Ovary (tissue), 7 donors: ENCODE measurements at regions not wholly inside any gene's neighbourhood (a gene's known extent, or its start where the extent isn't known, plus 50 kb on each side); places are given as distances from the start of the nearest gene placed in this dataset.

Experiments used
- DNase-seq, 5 donors: peaks; one replicate each; pipeline ENCODE4 v3.0.0-alpha.2; 2019 to 2020
- H3K27ac ChIP-seq, 2 donors: fragments of 200-600 bp; one replicate each; pipeline versions ENCODE4 v1.5.1 to v1.8.0; 2019 to 2022
- H3K27me3 ChIP-seq: fragments of 200-600 bp; one replicate; pipeline ENCODE4 v1.8.0; 2022
- H3K36me3 ChIP-seq: fragments of 200-600 bp; sonication (generic); one replicate; pipeline ENCODE4 v1.5.1; 2019
- H3K4me1 ChIP-seq: one replicate; pipeline ENCODE4 v1.8.1; 2013; ENCODE audit warnings: mild to moderate bottlenecking, moderate library complexity; ENCODE audit not compliant: insufficient read depth
- H3K4me3 ChIP-seq: fragments of 200-600 bp; sonication (generic); one replicate; pipeline ENCODE4 v1.5.1; 2017
- H3K9me3 ChIP-seq, 2 donors: fragments of 200-600 bp in 1 of 2; sonication (generic) in 1 of 2; one replicate each; pipeline versions ENCODE4 v1.5.1 to v1.8.1; 2013 to 2019; ENCODE audit warnings: mild to moderate bottlenecking in 1 of 2, moderate library complexity in 1 of 2
- EP300 ChIP-seq: sonication (generic); formaldehyde crosslinking; IDR thresholded peaks from one replicate; pipeline ENCODE4 v1.6.1; 2017; ENCODE audit warnings: antibody characterized with exemption
- POLR2A ChIP-seq: fragments of 450-650 bp; IDR thresholded peaks from one replicate; pipeline ENCODE4 v1.6.1; 2017; ENCODE audit warnings: antibody characterized with exemption, mild to moderate bottlenecking, moderate library complexity
- WGBS, 3 donors: extraction: QIAGEN DNeasy Blood & Tissue Kit in 1 of 3; methylation state at CpG; one replicate each; pipeline versions ENCODE4 v1.1.5 to v1.1.7; 2013 to 2017; 5-methylcytosine and 5-hydroxymethylcytosine counted together
- intact Hi-C, 4 donors: fragments of 100-400 bp; cut with DNase I; formaldehyde crosslinking; loops; one replicate each; pipeline versions ENCODE4 v1.11.0 to v1.15.1; 2022 to 2023
- TF ChIP-seq, protein P1 (sequence below), 3 donors: fragments of 450-650 bp in 2 of 3; fragments of 200-600 bp in 1 of 3; IDR thresholded peaks; one replicate each; pipeline versions ENCODE4 v1.5.1 to v1.8.0; 2016 to 2022; ENCODE audit warnings: antibody characterized with exemption in 3 of 3, mild to moderate bottlenecking in 1 of 3
- donor health status: DM: no; HTN: no; CAD: no; lungs with moderate emphysema.
- donor health status: DM: no; HTN: no; CAD: no.
- donor health status: Bipolar disorder and iron deficiency.
- donor health status: DM: no; HTN: no; CAD: no.
- donor health status: DM: yes; HTN: yes; CAD: no.

DNA sequence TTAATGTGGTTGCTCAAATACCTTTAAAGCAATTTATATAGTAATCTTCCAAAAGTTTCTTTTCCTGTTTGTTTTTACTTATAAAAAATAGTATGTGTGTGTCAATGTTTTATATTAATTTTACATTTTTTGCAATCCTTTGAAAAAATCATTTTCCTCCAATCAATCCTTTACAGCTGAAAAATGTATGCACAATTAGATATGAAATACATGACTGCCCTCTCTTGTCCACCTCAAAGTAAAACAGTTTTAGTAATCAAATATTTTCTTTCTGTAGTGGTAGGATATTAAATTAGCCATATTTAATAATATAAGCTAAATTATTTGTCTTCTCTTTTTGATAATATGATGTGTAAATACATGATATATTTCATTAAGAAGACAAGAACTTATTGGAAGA lies 269.9 kb downstream of the ADAMTS20 start:
- Histone ChIP-seq H3K4me3 (no peak overlapping the region), H3K36me3 (no peaks in the 10 kb centered on the region), H3K4me1 (no peaks in the 10 kb centered on the region), H3K9me3 (no peaks in the 10 kb centered on the region), H3K27ac (no peak overlapping the region), H3K27me3 (no peaks in the 10 kb centered on the region)
- no peak for DNase-seq
- intact Hi-C loops = loop anchor here in 2 of 4 donors (5.0 to 10.0 kb wide), 2 partner anchors 797 to 800 kb away; no protein-coding TSS in a partner anchor
- TF ChIP-seq, protein P1, sequence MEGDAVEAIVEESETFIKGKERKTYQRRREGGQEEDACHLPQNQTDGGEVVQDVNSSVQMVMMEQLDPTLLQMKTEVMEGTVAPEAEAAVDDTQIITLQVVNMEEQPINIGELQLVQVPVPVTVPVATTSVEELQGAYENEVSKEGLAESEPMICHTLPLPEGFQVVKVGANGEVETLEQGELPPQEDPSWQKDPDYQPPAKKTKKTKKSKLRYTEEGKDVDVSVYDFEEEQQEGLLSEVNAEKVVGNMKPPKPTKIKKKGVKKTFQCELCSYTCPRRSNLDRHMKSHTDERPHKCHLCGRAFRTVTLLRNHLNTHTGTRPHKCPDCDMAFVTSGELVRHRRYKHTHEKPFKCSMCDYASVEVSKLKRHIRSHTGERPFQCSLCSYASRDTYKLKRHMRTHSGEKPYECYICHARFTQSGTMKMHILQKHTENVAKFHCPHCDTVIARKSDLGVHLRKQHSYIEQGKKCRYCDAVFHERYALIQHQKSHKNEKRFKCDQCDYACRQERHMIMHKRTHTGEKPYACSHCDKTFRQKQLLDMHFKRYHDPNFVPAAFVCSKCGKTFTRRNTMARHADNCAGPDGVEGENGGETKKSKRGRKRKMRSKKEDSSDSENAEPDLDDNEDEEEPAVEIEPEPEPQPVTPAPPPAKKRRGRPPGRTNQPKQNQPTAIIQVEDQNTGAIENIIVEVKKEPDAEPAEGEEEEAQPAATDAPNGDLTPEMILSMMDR (IDR thresholded peaks at IDR 0.05) = peak in 1 of 3 donors; percentile 21
- no peak for TF ChIP-seq EP300

DNA sequence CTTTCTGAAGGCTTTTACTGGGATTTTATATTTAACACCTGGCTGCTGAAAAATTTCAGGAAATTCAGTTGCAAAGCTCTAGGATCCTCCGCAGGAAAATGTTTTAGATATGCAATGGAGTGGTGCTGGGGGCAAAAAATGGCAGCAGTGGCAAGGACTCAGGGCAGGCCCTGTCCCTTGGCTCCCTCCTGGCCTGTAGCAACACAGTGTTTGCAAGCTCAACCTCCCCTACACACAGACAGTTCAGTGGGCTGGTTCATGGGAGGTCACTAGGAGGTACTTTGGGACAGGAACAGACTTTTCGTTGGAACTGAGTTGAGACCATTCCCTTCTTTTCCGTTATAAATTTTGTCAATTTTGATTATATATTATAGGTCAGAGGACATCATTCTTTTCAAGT lies 270.4 kb downstream of the ADAMTS20 start:
- WGBS, 3 donors = 47 to 78% (median 67%) methylated on average over 3 of the region's 3 CpGs
- Histone ChIP-seq H3K9me3 (no peaks in the 10 kb centered on the region), H3K4me1 (no peaks in the 10 kb centered on the region), H3K36me3 (no peaks in the 10 kb centered on the region), H3K27me3 (no peaks in the 10 kb centered on the region), H3K27ac (no peak overlapping the region), H3K4me3 (no peak overlapping the region)
- no peak for TF ChIP-seq POLR2A
- TF ChIP-seq, protein P1 (IDR thresholded peaks at IDR 0.05) = no peak
- TF ChIP-seq EP300 = no peak
- intact Hi-C loops = loop anchor here in 2 of 4 donors (5.0 to 10.0 kb wide), 2 partner anchors 797 to 799 kb away; no protein-coding TSS in a partner anchor
- DNase-seq = no peak

DNA sequence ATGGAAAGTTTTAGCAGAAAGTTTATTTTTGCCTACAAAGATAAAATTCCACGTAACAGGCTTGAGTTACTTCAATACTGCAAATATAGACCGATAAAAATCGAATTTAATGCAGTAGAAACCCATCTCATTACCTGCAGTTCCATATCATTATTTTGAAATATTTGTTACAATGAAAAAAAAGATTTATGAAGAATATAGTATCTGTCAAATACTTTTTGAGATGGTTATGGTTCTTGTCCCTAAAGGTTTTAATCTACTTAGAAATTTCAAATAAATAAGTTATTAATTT lies 273.5 kb downstream of the ADAMTS20 start:
- DNase-seq = no peak
- H3K4me3 ChIP-seq = no peak overlapping the region
- no peaks in the 10 kb centered on the region for H3K27me3 ChIP-seq
- intact Hi-C loops = no loop called here
- TF ChIP-seq, protein P1 (IDR thresholded peaks at IDR 0.05) = no peak
- no peak for TF ChIP-seq EP300
- no peaks in the 10 kb centered on the region for H3K36me3 ChIP-seq
- no peaks in the 10 kb centered on the region for H3K4me1 ChIP-seq
- no peak overlapping the region for H3K27ac ChIP-seq
- 73 to 84% (median 75%) methylated on average over 3 of the region's 3 CpGs for WGBS, 3 donors
- H3K9me3 ChIP-seq = no peaks in the 10 kb centered on the region

DNA sequence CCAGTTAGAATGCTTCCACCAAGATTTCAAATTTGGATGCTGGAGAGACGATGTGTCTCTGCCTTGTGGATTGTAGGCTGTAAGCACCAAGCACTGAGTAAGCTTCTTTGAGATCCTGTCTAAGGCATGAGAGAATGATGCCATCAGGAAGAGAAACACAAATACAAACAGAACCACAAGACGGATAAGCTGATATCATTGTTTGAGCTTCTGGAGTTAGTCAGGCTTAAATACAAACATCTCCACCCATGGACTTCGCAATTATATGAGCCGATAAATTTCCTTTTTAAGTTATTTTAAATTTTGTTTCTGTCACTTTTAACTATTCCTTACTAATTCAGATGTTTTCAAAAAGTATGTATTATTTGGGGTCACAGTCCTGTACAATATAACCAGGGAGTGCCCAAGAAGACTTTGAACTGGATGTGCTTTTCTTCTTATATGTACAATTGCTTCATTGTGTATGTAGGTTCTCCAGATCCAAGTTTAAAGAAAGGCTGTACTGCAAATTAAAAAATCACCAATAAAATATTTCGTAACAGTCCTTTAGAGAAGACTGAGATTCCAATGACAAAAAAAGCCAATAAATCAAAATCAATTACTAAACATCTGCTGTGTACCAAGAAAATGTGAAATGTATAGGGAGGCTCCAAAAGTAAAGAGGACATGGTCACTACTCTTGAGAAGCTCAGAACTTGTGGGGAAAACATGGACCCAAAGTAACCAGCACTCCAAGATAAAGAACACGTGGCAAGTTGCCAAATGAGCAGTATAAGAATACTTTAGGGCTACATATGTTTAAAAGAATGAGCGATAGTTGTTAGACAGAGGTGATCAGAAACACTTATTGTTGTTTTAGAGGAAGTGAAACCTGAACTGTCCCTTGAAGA lies 274.1 kb downstream of the ADAMTS20 start:
- TF ChIP-seq, protein P1 (IDR thresholded peaks at IDR 0.05) = no peak
- TF ChIP-seq POLR2A = no peak
- TF ChIP-seq EP300 = no peak
- H3K9me3 ChIP-seq = no peaks in the 10 kb centered on the region
- no peaks in the 10 kb centered on the region for H3K36me3 ChIP-seq
- H3K27ac ChIP-seq = no peak overlapping the region
- intact Hi-C loops = no loop called here
- no peak overlapping the region for H3K4me3 ChIP-seq
- no peaks in the 10 kb centered on the region for H3K4me1 ChIP-seq
- no peak for DNase-seq
- H3K27me3 ChIP-seq = no peaks in the 10 kb centered on the region
- WGBS, 3 donors = 84 to 87% (median 86%) methylated on average over 7 of the region's 7 CpGs
